ENCODE measurements at regions not wholly inside any gene's neighbourhood (a gene's known extent, or its start where the extent isn't known, plus 50 kb on each side); places are given as distances from the start of the nearest gene placed in this dataset.

DNA sequence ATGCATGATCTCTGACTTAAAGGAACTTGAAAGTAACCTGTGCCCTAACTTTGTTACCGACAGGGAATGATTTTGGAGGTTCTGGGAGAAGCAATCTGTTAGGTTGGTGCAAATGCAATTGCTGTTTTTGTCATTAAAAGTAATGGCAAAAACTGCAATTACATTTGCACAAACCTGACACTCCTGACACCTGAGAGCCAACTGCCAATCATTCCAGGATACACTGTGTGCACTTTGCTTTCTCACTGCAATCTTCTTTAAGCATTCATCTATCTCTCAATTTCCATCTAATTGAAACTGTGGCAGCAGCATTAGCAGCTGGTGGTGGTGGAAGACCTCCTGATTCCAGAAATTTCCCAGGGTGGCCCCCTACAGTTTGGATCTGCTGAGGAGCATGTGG is 87.6 kb upstream of the CYP1B1 start:
- TF ChIP-seq, protein P1, sequence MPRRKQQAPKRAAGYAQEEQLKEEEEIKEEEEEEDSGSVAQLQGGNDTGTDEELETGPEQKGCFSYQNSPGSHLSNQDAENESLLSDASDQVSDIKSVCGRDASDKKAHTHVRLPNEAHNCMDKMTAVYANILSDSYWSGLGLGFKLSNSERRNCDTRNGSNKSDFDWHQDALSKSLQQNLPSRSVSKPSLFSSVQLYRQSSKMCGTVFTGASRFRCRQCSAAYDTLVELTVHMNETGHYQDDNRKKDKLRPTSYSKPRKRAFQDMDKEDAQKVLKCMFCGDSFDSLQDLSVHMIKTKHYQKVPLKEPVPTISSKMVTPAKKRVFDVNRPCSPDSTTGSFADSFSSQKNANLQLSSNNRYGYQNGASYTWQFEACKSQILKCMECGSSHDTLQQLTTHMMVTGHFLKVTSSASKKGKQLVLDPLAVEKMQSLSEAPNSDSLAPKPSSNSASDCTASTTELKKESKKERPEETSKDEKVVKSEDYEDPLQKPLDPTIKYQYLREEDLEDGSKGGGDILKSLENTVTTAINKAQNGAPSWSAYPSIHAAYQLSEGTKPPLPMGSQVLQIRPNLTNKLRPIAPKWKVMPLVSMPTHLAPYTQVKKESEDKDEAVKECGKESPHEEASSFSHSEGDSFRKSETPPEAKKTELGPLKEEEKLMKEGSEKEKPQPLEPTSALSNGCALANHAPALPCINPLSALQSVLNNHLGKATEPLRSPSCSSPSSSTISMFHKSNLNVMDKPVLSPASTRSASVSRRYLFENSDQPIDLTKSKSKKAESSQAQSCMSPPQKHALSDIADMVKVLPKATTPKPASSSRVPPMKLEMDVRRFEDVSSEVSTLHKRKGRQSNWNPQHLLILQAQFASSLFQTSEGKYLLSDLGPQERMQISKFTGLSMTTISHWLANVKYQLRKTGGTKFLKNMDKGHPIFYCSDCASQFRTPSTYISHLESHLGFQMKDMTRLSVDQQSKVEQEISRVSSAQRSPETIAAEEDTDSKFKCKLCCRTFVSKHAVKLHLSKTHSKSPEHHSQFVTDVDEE (CRISPR knock-in tag; IDR thresholded peaks at IDR 0.05): no peak
- TF ChIP-seq ARNTL (CRISPR knock-in tag; IDR thresholded peaks at IDR 0.05; ENCODE audit: borderline replicate concordance, low read depth) (no peak), TOX (CRISPR knock-in tag; IDR thresholded peaks at IDR 0.05; ENCODE audit: borderline replicate concordance) (no peak), GLIS3 (CRISPR knock-in tag; IDR thresholded peaks at IDR 0.05) (no peak), TCF4 (CRISPR knock-in tag; IDR thresholded peaks at IDR 0.05; ENCODE audit: borderline replicate concordance) (no peak), ESRRG (CRISPR knock-in tag; IDR thresholded peaks at IDR 0.05) (no peak), ZNF565 (CRISPR knock-in tag; conservative IDR thresholded peaks at IDR 0.05; ENCODE audit: low read depth) (no peak), ZC3H10 (CRISPR knock-in tag; IDR thresholded peaks at IDR 0.05) (no peak), ISL1 (CRISPR knock-in tag; IDR thresholded peaks at IDR 0.05) (no peak), BACH2 (CRISPR knock-in tag; IDR thresholded peaks at IDR 0.05; ENCODE audit: borderline replicate concordance) (no peak), CSDC2 (CRISPR knock-in tag; IDR thresholded peaks at IDR 0.05) (no peak), SNAI2 (CRISPR knock-in tag; IDR thresholded peaks at IDR 0.05) (no peak), PPARA (CRISPR knock-in tag; IDR thresholded peaks at IDR 0.05; ENCODE audit: borderline replicate concordance) (no peak), ZNF8 (CRISPR knock-in tag; IDR thresholded peaks at IDR 0.05) (no peak)
- TF ChIP-seq, protein P2, sequence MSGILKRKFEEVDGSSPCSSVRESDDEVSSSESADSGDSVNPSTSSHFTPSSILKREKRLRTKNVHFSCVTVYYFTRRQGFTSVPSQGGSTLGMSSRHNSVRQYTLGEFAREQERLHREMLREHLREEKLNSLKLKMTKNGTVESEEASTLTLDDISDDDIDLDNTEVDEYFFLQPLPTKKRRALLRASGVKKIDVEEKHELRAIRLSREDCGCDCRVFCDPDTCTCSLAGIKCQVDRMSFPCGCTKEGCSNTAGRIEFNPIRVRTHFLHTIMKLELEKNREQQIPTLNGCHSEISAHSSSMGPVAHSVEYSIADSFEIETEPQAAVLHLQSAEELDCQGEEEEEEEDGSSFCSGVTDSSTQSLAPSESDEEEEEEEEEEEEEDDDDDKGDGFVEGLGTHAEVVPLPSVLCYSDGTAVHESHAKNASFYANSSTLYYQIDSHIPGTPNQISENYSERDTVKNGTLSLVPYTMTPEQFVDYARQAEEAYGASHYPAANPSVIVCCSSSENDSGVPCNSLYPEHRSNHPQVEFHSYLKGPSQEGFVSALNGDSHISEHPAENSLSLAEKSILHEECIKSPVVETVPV (CRISPR knock-in tag; IDR thresholded peaks at IDR 0.05): no peak
- TF ChIP-seq, protein P3, sequence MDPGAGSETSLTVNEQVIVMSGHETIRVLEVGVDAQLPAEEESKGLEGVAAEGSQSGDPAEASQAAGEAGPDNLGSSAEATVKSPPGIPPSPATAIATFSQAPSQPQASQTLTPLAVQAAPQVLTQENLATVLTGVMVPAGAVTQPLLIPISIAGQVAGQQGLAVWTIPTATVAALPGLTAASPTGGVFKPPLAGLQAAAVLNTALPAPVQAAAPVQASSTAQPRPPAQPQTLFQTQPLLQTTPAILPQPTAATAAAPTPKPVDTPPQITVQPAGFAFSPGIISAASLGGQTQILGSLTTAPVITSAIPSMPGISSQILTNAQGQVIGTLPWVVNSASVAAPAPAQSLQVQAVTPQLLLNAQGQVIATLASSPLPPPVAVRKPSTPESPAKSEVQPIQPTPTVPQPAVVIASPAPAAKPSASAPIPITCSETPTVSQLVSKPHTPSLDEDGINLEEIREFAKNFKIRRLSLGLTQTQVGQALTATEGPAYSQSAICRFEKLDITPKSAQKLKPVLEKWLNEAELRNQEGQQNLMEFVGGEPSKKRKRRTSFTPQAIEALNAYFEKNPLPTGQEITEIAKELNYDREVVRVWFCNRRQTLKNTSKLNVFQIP (CRISPR knock-in tag; IDR thresholded peaks at IDR 0.05; ENCODE audit: borderline replicate concordance, low read depth): no peak
- TF ChIP-seq, protein P4, sequence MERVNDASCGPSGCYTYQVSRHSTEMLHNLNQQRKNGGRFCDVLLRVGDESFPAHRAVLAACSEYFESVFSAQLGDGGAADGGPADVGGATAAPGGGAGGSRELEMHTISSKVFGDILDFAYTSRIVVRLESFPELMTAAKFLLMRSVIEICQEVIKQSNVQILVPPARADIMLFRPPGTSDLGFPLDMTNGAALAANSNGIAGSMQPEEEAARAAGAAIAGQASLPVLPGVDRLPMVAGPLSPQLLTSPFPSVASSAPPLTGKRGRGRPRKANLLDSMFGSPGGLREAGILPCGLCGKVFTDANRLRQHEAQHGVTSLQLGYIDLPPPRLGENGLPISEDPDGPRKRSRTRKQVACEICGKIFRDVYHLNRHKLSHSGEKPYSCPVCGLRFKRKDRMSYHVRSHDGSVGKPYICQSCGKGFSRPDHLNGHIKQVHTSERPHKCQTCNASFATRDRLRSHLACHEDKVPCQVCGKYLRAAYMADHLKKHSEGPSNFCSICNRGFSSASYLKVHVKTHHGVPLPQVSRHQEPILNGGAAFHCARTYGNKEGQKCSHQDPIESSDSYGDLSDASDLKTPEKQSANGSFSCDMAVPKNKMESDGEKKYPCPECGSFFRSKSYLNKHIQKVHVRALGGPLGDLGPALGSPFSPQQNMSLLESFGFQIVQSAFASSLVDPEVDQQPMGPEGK (CRISPR knock-in tag; IDR thresholded peaks at IDR 0.05; ENCODE audit: borderline replicate concordance): no peak
- ATAC-seq: no peak

DNA sequence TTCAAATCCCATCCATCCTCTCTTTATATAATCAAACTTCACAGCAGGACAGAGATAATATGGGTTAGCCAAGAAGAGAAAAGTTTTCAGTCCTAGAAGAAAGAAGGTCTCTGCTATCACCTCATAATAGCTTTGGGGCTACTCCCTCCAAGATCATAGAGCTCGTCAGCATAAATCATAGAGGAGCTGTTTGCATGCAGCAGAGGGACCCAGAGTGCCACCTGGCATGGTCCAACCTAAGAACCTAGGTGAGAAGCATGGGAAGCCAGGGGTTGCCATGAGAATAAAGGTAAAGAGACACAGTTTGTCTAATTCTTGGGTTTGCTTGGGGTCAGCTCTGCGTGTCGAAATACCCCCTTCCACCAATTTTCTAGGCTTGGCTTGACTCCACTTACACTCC is 87.1 kb upstream of the CYP1B1 start:
- no peak for ATAC-seq
- TF ChIP-seq GLIS3 (CRISPR knock-in tag; IDR thresholded peaks at IDR 0.05) (no peak), BACH2 (CRISPR knock-in tag; IDR thresholded peaks at IDR 0.05; ENCODE audit: borderline replicate concordance) (no peak), PPARA (CRISPR knock-in tag; IDR thresholded peaks at IDR 0.05; ENCODE audit: borderline replicate concordance) (no peak), RARB (CRISPR knock-in tag; IDR thresholded peaks at IDR 0.05) (no peak), OSR1 (CRISPR knock-in tag; IDR thresholded peaks at IDR 0.05) (no peak), SNAI2 (CRISPR knock-in tag; IDR thresholded peaks at IDR 0.05) (no peak), TCF4 (CRISPR knock-in tag; IDR thresholded peaks at IDR 0.05; ENCODE audit: borderline replicate concordance) (no peak), ZNF70 (CRISPR knock-in tag; IDR thresholded peaks at IDR 0.05) (no peak), ISL1 (CRISPR knock-in tag; IDR thresholded peaks at IDR 0.05) (no peak), ZFP30 (CRISPR knock-in tag; IDR thresholded peaks at IDR 0.05) (no peak), ZC3H10 (CRISPR knock-in tag; IDR thresholded peaks at IDR 0.05) (no peak), ZNF565 (CRISPR knock-in tag; conservative IDR thresholded peaks at IDR 0.05; ENCODE audit: low read depth) (no peak), ESRRG (CRISPR knock-in tag; IDR thresholded peaks at IDR 0.05) (no peak), TOX (CRISPR knock-in tag; IDR thresholded peaks at IDR 0.05; ENCODE audit: borderline replicate concordance) (no peak)
- TF ChIP-seq, protein P2 (CRISPR knock-in tag; IDR thresholded peaks at IDR 0.05): no peak
- TF ChIP-seq, protein P5, sequence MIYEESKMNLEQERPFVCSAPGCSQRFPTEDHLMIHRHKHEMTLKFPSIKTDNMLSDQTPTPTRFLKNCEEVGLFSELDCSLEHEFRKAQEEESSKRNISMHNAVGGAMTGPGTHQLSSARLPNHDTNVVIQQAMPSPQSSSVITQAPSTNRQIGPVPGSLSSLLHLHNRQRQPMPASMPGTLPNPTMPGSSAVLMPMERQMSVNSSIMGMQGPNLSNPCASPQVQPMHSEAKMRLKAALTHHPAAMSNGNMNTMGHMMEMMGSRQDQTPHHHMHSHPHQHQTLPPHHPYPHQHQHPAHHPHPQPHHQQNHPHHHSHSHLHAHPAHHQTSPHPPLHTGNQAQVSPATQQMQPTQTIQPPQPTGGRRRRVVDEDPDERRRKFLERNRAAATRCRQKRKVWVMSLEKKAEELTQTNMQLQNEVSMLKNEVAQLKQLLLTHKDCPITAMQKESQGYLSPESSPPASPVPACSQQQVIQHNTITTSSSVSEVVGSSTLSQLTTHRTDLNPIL (CRISPR knock-in tag; IDR thresholded peaks at IDR 0.05; ENCODE audit: low read depth): no peak
- TF ChIP-seq, protein P3 (CRISPR knock-in tag; IDR thresholded peaks at IDR 0.05; ENCODE audit: borderline replicate concordance, low read depth): no peak
- TF ChIP-seq, protein P4 (CRISPR knock-in tag; IDR thresholded peaks at IDR 0.05; ENCODE audit: borderline replicate concordance): no peak

All from SK-N-SH treated with all-trans-retinoic acid at 6 μM for 48 hours (cell line).